GM13977 (cell line): ENCODE measurements at regions not wholly inside any gene's neighbourhood (a gene's known extent, or its start where the extent isn't known, plus 50 kb on each side); places are given as distances from the start of the nearest gene placed in this dataset.

ENCODE experiments used
- DNase-seq: peaks from one replicate; pipeline ENCODE4 v3.0.0; 2012; ENCODE audit warnings: low spot score
- in situ Hi-C: fragments of 300-500 bp; cut with MboI; formaldehyde crosslinking; loops from one replicate; pipeline ENCODE4 v1.12.0; 2022; ENCODE audit warnings: low sequenced_read_pairs, low pct_unique_long_range_greater_than_20kb, mixed read lengths, inconsistent platforms; ENCODE audit not compliant: unreplicated experiment
- TF ChIP-seq, protein P1 (sequence below): IDR thresholded peaks from 2 replicates; pipeline ENCODE4 v1.5.1; 2012; ENCODE audit warnings: mild to moderate bottlenecking, control low read depth; ENCODE audit not compliant: insufficient read depth; ENCODE audit errors: extremely low read depth, missing control alignments

DNA sequence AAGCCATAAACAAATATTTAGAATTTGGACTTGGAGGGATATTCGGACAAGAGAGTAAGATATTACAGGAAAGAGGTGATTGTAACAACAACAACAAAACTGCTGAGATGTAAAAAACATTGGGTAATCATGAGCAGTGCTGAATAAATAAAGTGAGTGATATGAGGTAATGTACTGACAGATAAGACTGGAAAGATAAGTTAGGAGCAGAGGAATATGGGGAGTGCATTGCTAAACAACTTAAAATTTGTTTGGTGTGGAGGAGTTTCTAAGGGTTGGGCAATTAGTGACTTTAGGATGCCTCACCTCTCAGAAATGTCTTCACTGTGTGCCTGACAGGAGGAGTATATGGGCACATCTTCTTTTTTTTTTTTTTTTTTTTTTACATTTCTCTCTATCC lies 637.8 kb upstream of the GRIA3 start:
- TF ChIP-seq, protein P1, sequence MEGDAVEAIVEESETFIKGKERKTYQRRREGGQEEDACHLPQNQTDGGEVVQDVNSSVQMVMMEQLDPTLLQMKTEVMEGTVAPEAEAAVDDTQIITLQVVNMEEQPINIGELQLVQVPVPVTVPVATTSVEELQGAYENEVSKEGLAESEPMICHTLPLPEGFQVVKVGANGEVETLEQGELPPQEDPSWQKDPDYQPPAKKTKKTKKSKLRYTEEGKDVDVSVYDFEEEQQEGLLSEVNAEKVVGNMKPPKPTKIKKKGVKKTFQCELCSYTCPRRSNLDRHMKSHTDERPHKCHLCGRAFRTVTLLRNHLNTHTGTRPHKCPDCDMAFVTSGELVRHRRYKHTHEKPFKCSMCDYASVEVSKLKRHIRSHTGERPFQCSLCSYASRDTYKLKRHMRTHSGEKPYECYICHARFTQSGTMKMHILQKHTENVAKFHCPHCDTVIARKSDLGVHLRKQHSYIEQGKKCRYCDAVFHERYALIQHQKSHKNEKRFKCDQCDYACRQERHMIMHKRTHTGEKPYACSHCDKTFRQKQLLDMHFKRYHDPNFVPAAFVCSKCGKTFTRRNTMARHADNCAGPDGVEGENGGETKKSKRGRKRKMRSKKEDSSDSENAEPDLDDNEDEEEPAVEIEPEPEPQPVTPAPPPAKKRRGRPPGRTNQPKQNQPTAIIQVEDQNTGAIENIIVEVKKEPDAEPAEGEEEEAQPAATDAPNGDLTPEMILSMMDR: no peak

DNA sequence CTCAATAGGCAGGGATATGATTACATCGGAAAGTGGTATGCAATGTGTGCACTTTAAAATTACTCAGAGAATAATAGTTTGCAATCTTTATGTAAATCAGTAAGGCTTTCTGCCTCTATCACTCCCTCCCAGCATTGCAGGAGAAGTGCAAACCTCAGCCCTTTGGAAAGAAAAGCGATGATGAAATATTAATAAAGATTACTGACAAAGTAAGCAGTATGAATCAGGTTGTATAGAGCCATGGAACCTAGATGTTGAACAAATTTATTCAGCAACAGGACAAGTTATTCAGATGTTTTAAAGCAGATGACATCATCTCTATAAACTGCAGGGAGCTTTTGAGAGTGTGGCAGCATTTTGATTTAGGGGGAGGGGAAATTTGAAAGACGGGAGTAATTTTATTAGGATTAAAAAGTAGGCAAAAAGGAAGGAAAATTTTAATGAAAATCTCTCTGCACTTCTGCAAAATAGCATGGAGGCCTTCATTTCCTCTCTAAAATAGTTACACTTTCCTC lies 631.7 kb upstream of the GRIA3 start:
- in situ Hi-C loops: no loop called here
- DNase-seq: no peak
- TF ChIP-seq, protein P1: no peak

More for the DNA sequence above, 637.8 kb upstream of the GRIA3 start:
- no peak for DNase-seq
- in situ Hi-C loops: no loop called here

DNA sequence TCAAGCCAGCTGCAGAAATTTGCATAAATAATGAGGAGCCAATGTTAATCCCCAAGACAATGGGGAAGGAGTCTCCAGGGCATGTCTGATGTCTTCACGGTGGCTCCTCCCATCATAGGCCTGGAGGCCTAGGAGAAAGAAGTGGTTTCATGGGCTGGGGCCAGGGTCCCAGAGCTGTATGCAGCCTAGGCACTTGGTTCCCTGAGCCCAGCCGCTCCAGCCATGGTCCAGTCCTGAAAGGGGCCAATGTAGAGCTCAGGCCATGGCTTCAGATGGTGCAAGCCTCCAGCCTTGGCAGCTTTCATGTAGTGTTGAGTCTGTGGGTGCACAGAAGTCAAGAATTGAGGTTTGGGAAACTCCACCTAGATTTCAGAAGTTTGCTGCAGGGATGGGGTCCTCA lies 628.2 kb upstream of the GRIA3 start:
- in situ Hi-C loops: no loop called here
- TF ChIP-seq, protein P1: no peak
- no peak for DNase-seq

DNA sequence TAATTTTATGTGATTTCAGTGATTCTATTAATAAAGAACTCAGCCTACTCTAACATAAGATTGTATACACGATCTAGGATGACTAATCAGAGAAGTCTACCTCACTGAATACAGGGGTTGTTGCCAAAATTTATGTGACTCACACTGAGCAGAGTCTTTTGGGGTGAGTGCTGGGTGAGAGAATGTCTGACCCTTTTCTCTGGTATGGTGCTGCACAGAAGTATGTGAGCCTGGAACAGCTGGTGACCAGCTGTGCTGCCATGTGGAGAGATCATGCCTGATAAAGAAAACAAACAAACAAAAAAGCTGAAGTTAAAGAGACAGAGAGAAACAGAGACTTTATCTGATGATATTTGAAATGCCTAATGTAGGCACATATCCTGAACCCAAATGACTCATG lies 618.1 kb upstream of the GRIA3 start:
- in situ Hi-C loops: no loop called here
- TF ChIP-seq, protein P1: no peak
- DNase-seq: no peak

DNA sequence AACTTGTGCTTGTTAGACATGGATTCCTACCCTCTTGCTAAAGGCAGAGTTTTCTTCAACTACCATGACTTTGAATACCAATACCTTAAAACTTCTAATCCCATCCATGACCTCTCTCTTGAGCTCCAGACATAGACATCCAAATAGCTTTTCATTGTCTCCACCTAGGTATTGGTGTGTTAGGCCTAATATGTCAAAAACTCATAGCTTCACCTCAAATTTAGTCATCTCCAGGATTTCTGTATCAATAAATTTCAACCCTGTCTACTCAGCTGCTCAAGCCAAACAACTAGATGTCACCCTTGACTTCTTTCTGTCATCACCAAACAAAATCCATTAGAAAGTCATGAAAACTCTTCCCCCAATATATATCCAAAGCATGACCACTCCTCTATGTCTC lies 617.7 kb upstream of the GRIA3 start:
- TF ChIP-seq, protein P1: no peak
- in situ Hi-C loops: no loop called here
- DNase-seq: no peak

DNA sequence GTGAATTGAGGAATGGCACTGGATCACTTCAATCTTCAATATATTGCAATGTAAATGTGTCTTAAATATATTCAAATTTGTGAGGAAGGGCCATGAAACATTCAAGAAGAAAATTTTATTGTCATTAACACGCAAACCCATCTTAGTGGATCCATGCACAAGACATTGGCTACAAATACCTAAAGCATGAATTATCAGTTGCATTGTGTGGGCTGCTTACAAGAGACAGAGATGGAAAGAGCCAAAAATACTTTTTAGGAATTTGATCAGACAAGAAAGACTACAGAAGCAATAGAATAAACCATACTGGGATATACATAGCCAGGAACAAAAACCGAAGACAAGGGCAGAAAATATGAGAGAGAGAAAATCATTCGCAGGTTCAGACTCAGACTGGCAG lies 616.2 kb upstream of the GRIA3 start:
- TF ChIP-seq, protein P1: no peak
- in situ Hi-C loops: no loop called here
- no peak for DNase-seq

DNA sequence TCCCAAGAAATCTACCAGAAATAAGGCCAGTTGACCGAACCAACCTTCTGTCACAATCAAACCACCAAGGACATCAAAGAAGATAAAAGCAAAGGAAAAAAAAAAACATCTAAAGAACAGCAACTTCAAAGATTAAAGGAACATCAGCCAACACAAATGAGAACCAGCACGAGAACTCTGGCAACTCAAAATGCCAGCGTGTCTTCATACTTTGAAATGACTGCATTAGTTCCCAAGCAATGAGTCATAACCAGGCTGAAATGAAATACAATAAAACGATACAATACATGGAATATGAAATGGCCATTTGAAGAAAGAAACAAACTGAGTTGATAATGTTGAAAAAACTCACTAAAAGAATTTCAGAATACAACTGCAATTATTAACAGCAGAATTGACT lies 611.6 kb upstream of the GRIA3 start:
- TF ChIP-seq, protein P1: no peak
- in situ Hi-C loops: no loop called here
- DNase-seq: no peak
